D721Med (cell line): ENCODE measurements at regions not wholly inside any gene's neighbourhood (a gene's known extent, or its start where the extent isn't known, plus 50 kb on each side); places are given as distances from the start of the nearest gene placed in this dataset.
A peak's percentile ranks its signal among the peaks of the same experiment; 100 is the strongest.

ENCODE experiments used
- DNase-seq: peaks from one replicate; pipeline ENCODE4 v3.0.0; 2011; ENCODE audit warnings: low spot score; ENCODE audit not compliant: insufficient read length
- FAIRE-seq: peaks from 2 replicates; lab custom pipeline; 2011; peaks lifted over from hg19 to GRCh38; lab: Jason Lieb, UNC
- TF ChIP-seq, protein P1 (sequence below): IDR thresholded peaks from 2 replicates; pipeline ENCODE4 v1.5.1; 2012; ENCODE audit warnings: mild to moderate bottlenecking, control low read depth; ENCODE audit not compliant: insufficient read depth; ENCODE audit errors: missing control alignments

DNA sequence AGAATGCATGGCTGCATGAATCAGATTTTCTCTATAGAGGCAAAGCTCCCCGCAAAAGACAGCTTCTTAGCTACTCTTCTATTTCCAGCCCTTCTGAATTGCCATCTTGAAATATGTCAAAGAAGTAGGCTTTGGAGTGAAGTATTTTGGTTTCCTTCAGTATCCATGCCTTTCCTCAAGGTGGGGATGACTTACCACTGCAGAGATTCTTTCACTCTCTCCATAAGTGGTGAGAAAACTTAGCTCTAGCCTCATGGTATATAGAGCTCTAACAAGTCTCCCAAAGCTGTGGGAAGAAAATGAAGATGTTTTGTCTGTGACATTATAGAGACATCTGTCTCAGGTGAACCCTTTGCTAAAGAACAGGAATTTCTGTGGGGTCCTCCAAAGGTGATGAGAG lies 89.6 kb upstream of the ITGB1 start:
- FAIRE-seq (no peak), DNase-seq (no peak)
- TF ChIP-seq, protein P1, sequence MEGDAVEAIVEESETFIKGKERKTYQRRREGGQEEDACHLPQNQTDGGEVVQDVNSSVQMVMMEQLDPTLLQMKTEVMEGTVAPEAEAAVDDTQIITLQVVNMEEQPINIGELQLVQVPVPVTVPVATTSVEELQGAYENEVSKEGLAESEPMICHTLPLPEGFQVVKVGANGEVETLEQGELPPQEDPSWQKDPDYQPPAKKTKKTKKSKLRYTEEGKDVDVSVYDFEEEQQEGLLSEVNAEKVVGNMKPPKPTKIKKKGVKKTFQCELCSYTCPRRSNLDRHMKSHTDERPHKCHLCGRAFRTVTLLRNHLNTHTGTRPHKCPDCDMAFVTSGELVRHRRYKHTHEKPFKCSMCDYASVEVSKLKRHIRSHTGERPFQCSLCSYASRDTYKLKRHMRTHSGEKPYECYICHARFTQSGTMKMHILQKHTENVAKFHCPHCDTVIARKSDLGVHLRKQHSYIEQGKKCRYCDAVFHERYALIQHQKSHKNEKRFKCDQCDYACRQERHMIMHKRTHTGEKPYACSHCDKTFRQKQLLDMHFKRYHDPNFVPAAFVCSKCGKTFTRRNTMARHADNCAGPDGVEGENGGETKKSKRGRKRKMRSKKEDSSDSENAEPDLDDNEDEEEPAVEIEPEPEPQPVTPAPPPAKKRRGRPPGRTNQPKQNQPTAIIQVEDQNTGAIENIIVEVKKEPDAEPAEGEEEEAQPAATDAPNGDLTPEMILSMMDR: no peak

DNA sequence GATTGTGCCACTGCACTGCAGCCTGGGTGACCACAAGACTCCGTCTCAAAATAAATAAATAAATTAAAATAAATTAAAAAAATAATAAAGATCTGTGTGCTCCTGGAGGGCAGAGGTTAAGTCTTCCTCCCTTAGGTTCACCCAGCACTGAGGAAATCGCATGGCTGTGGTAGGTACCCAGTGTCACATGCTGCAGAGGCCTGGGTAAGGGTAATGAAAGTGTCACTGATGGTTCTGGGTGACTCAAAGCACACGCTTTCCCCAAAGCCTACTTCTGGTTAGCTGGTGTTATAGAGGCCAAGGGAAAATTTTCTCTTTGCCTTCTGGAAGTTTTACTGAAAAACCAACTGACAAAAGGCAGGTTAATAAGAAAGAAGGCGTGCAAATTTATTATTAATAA lies 88.8 kb upstream of the ITGB1 start:
- no peak for FAIRE-seq
- DNase-seq: no peak
- TF ChIP-seq, protein P1: no peak

GRCh38 chr10:33045421-33045820 lies 87.4 kb upstream of the ITGB1 start:
- FAIRE-seq (no peak), DNase-seq (no peak)
- TF ChIP-seq, protein P1: no peak

DNA sequence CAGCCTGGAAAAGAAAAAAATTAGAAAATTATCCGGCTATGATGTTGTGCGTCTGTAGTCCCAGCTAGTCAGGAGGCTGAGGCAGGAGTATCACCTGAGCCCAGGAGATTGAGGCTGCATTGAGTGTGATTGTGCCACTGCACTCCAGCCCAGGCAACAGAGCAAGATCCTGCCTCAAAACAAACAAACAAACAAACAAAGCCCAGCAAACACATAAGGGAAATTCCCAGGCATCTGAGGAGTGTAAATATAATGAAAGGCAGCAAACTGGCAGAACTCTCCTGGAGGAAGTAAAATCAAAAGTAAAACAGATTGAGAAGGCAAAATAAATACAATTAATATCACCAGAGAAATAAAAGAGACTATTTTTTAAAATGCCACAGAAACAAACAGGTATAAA lies 84.5 kb upstream of the ITGB1 start:
- FAIRE-seq (no peak), DNase-seq (no peak)
- TF ChIP-seq, protein P1: no peak

GRCh38 chr10:33041783-33042437 lies 83.9 kb upstream of the ITGB1 start:
- DNase-seq (no peak), FAIRE-seq (no peak)
- TF ChIP-seq, protein P1: no peak

DNA sequence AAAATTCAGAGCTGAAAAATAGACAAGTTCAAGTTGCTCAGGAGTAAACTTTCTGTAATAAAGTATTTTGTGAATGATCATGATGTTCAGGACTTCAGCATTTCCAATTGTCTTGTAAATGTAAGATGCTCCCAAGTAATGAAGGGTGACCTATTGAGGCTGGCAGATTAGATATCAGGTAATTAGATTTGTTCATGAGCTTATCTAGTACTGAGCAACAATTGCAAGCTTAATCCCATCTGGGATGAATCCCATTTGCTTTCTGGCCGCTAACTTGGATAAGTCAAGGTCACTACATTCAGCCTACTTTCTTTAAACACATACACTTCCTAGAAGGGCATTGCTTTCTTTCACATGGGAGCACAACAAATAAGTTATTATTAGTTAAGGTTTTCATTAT lies 82.4 kb upstream of the ITGB1 start:
- DNase-seq: peak; percentile 39
- TF ChIP-seq, protein P1: no peak
- FAIRE-seq: peak; percentile 93

GRCh38 chr10:33039181-33039580 lies 81.2 kb upstream of the ITGB1 start:
- no peak for FAIRE-seq

More at GRCh38 chr10:33039181-33039580, 81.2 kb upstream of the ITGB1 start:
- no peak for DNase-seq
- TF ChIP-seq, protein P1: no peak
